Heart right ventricle (tissue), 16 donors: ENCODE measurements at regions not wholly inside any gene's neighbourhood (a gene's known extent, or its start where the extent isn't known, plus 50 kb on each side); places are given as distances from the start of the nearest gene placed in this dataset.

Experiments
- ATAC-seq, 8 donors: fragments of 200-7000 bp; cut with Tn5 transposase; one replicate each; pipeline ENCODE4 v1.9.1; 2020; ENCODE audit warnings: mild to moderate bottlenecking in 8 of 8, moderate library complexity in 8 of 8, moderate number of reproducible peaks in 1 of 8
- DNase-seq, 2 donors: peaks; one replicate each; pipeline ENCODE4 v3.0.0-alpha.2; 2020
- H3K27ac ChIP-seq, 10 donors: fragments of 200-600 bp; sonication (generic) in 2 of 10; one replicate each; pipeline versions ENCODE4 v1.5.0 to v1.8.0; 2020 to 2022; ENCODE audit warnings: mild to moderate bottlenecking in 3 of 10
- H3K27me3 ChIP-seq, 7 donors: fragments of 200-600 bp; one replicate each; pipeline ENCODE4 v1.8.0; 2021 to 2022; ENCODE audit warnings: mild to moderate bottlenecking in 2 of 7
- H3K36me3 ChIP-seq, 9 donors: fragments of 200-600 bp; sonication (generic) in 1 of 9; one replicate each; pipeline versions ENCODE4 v1.5.0 to v1.8.0; 2020 to 2022; ENCODE audit warnings: mild to moderate bottlenecking in 2 of 9
- H3K4me1 ChIP-seq, 9 donors: fragments of 200-600 bp; sonication (generic) in 1 of 9; one replicate each; pipeline versions ENCODE4 v1.5.0 to v1.8.0; 2020 to 2022; ENCODE audit warnings: mild to moderate bottlenecking in 4 of 9
- H3K4me3 ChIP-seq, 10 donors: fragments of 200-600 bp; sonication (generic) in 2 of 10; one replicate each; pipeline versions ENCODE4 v1.5.0 to v1.8.0; 2020 to 2022; ENCODE audit warnings: mild to moderate bottlenecking in 7 of 10, moderate library complexity in 2 of 10
- H3K9me3 ChIP-seq, 11 donors: fragments of 200-600 bp in 10 of 11; sonication (generic) in 2 of 11; one replicate each; pipeline versions ENCODE4 v1.5.0 to v1.8.0; 2013 to 2022; ENCODE audit warnings: mild to moderate bottlenecking in 2 of 11, control low read depth in 1 of 11, moderate library complexity in 1 of 11
- WGBS, 2 donors: extraction: QIAGEN DNeasy Blood & Tissue Kit; methylation state at CpG; one replicate each; pipeline ENCODE4 v1.1.7; 2013; ENCODE audit warnings: inconsistent platforms in 1 of 2; 5-methylcytosine and 5-hydroxymethylcytosine counted together
- intact Hi-C, 10 donors: fragments of 100-400 bp; cut with DNase I; formaldehyde crosslinking; loops; one replicate each; pipeline versions ENCODE4 v1.11.1 to v1.14.2; 2022
- TF ChIP-seq, protein P1 (sequence below), 9 donors: fragments of 200-600 bp; sonication (generic) in 2 of 9; IDR thresholded peaks; one replicate each; pipeline versions ENCODE4 v1.5.0 to v1.8.0; 2021 to 2022; ENCODE audit warnings: antibody characterized with exemption in 9 of 9, mild to moderate bottlenecking in 5 of 9, moderate library complexity in 1 of 9
- donor health status: Arrhythmogenic right ventricular cardiomyopathy.
- donor health status: ischemic (EF 13 %, LVEDD 7.1; RV severe dilation, severe dysfunction).
- donor health status: healthy with polysubstance abuse.
- donor health status: DM: no; HTN: yes; CAD: no.
- donor health status: DM: no; HTN: no; CAD: no.
- donor health status: ischemic (EF 25% LVEDD 6.9; RV normal size, moderate dysfunction).
- donor health status: ischemic (EF 25% LVEDD 5.7; RV mildly dilated, moderate dysfunction).
- donor health status: healthy.
- donor health status: DM: yes; HTN: yes; CAD: no.
- donor health status: Ischemic cardiomyopathy.
- donor health status: ischemic (EF 35%, LVEDD 5.7; RV mildly dilated, moderate dysfunction).
- donor health status: nonischemic (EF 11% LVEDD 7.7; RV severe dilation, severe dysfunction).
- donor health status: DM: yes; HTN: yes; CAD: no.
- donor health status: PGD.
- donor health status: ischemic (EF 29% LVEDD 5.4; RV normal size, mild dysfunction).
- donor health status: nonischemic (EF 23%, LVEDD 6.1; RV moderate dilation, normal function).

DNA sequence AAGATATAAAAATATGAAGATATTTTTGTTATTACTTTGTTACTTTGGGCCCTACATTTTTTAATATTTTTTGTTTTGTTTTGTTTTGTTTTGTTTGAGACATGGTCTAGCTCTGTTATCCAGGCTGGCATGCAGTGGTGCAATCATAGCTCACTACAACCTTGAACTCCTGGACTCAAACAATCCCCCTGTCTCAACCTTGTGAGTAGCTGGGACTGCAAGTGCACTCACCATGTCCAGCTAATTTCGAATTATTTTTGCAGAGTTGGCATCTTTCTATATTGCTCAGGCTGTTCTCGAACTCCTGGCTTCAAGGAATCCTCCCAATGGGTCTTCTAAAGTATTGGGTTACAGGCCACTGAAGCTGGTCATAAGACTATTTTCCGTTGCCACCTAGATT is 603.6 kb upstream of the PIK3C3 start:
- intact Hi-C loops, result no loop called here
- TF ChIP-seq, protein P1, sequence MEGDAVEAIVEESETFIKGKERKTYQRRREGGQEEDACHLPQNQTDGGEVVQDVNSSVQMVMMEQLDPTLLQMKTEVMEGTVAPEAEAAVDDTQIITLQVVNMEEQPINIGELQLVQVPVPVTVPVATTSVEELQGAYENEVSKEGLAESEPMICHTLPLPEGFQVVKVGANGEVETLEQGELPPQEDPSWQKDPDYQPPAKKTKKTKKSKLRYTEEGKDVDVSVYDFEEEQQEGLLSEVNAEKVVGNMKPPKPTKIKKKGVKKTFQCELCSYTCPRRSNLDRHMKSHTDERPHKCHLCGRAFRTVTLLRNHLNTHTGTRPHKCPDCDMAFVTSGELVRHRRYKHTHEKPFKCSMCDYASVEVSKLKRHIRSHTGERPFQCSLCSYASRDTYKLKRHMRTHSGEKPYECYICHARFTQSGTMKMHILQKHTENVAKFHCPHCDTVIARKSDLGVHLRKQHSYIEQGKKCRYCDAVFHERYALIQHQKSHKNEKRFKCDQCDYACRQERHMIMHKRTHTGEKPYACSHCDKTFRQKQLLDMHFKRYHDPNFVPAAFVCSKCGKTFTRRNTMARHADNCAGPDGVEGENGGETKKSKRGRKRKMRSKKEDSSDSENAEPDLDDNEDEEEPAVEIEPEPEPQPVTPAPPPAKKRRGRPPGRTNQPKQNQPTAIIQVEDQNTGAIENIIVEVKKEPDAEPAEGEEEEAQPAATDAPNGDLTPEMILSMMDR (IDR thresholded peaks at IDR 0.05), result no peak
- peaks cover 0 to 2% (median 0%) of the 10 kb centered on the region in 11 donors for H3K9me3 ChIP-seq
- H3K36me3 ChIP-seq, result no peaks in the 10 kb centered on the region
- H3K4me1 ChIP-seq, result no peaks in the 10 kb centered on the region
- WGBS, 2 donors, result 80 to 86% methylated on average over 3 of the region's 3 CpGs
- H3K27me3 ChIP-seq, result peaks cover 0 to 7% (median 0%) of the 10 kb centered on the region in 7 donors
- no peak overlapping the region for H3K27ac ChIP-seq
- DNase-seq (no peak), ATAC-seq (no peak)
- no peak overlapping the region for H3K4me3 ChIP-seq

DNA sequence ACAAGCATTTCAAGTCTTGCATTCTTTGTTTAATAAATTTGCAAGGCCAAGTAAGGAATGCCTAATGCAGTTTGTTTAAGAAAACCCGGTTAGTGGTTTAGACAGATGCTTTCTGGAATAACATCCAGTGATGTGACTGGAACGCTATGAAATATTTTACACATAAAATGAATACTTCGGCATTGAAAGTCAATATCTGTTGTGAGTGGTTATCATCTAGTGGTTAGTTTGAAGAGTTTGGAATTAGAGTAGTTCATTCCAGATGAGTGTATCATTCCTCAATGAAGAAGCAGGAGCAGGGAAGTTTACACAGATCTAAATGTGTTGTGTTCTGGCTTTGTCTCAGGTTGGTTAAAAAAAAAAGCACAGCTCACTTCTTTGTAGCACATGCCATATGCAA is 608.0 kb upstream of the PIK3C3 start:
- DNase-seq, result no peak
- no peaks in the 10 kb centered on the region for H3K27me3 ChIP-seq
- WGBS, 2 donors, result 94 to 95% methylated on average over 3 of the region's 3 CpGs

DNA sequence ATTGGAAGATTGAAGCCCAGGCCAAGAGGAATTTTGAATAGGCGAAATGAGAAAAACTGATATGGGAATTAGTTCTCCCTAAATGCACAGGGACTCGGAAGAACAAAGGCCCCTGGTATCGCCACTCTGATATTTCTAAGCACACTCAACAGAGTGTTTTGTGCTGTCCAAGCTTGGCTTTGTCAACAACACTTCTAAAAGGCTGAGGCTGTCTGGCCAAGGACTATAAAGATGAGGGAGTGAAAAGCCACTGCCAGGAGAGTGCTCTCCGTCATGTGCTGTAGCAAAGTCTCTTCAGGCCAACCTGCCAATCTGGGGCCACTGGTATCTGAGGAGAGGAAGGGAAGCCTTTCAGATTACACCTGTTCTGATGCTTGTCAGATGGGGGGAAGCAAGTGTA is 611.2 kb upstream of the PIK3C3 start:
- H3K9me3 ChIP-seq, result no peaks in the 10 kb centered on the region
- TF ChIP-seq, protein P1 (IDR thresholded peaks at IDR 0.05), result no peak
- no peaks in the 10 kb centered on the region for H3K27me3 ChIP-seq
- intact Hi-C loops, result no loop called here
- DNase-seq, result no peak
- no peak overlapping the region for H3K27ac ChIP-seq
- WGBS, 2 donors, result 73 to 85% methylated on average over 4 of the region's 4 CpGs
- no peak overlapping the region for H3K4me3 ChIP-seq
- H3K4me1 ChIP-seq, result no peaks in the 10 kb centered on the region
- no peaks in the 10 kb centered on the region for H3K36me3 ChIP-seq
- peak in 1 of 8 donors; percentile 53 for ATAC-seq

More for the DNA sequence above, 608.0 kb upstream of the PIK3C3 start:
- no peak overlapping the region for H3K4me3 ChIP-seq
- no peak for ATAC-seq
- H3K36me3 ChIP-seq, result no peaks in the 10 kb centered on the region
- TF ChIP-seq, protein P1 (IDR thresholded peaks at IDR 0.05), result no peak
- intact Hi-C loops, result no loop called here
- no peaks in the 10 kb centered on the region for H3K9me3 ChIP-seq
- H3K27ac ChIP-seq, result no peak overlapping the region
- H3K4me1 ChIP-seq, result no peaks in the 10 kb centered on the region

DNA sequence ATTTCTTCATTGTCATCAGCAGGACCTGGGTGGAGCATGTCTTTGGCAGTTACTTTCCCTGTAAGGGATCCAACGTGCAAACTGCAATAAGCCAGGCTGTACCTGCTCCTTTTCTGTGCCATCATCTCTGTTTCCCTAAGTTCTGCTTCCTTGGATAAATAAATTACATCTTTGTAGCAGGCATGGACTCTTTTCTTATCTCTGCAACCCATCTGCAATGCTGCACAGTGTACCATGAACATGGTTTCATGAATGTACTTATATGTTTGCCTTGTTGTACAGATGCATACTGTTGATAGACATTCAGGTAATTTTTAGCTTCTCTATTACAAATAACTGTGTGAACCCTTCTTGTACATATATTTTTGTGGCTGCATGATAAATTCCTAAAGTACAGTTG is 616.7 kb upstream of the PIK3C3 start:
- Histone ChIP-seq H3K27me3 (no peaks in the 10 kb centered on the region), H3K4me1 (no peaks in the 10 kb centered on the region), H3K36me3 (no peaks in the 10 kb centered on the region), H3K9me3 (no peaks in the 10 kb centered on the region), H3K4me3 (no peak overlapping the region), H3K27ac (no peak overlapping the region)
- WGBS, 2 donors, result 52 to 60% methylated on average over 1 of the region's 1 CpG
- TF ChIP-seq, protein P1 (IDR thresholded peaks at IDR 0.05), result no peak
- intact Hi-C loops, result no loop called here
- ATAC-seq (no peak), DNase-seq (no peak)
